Neural progenitor cell (in vitro differentiated cells): ENCODE measurements at regions not wholly inside any gene's neighbourhood (a gene's known extent, or its start where the extent isn't known, plus 50 kb on each side); places are given as distances from the start of the nearest gene placed in this dataset.

Experiments
- EZH2 ChIP-seq: fragments of 200-600 bp; sonication (generic); IDR thresholded peaks from 2 replicates; pipeline ENCODE4 v1.6.1; 2017; ENCODE audit warnings: antibody characterized with exemption, mild to moderate bottlenecking, moderate library complexity
- TF ChIP-seq, protein P1 (sequence below): fragments of 200-600 bp; sonication (generic); IDR thresholded peaks from 2 replicates; pipeline ENCODE4 v1.5.1; 2017; ENCODE audit warnings: antibody characterized with exemption, mild to moderate bottlenecking

DNA sequence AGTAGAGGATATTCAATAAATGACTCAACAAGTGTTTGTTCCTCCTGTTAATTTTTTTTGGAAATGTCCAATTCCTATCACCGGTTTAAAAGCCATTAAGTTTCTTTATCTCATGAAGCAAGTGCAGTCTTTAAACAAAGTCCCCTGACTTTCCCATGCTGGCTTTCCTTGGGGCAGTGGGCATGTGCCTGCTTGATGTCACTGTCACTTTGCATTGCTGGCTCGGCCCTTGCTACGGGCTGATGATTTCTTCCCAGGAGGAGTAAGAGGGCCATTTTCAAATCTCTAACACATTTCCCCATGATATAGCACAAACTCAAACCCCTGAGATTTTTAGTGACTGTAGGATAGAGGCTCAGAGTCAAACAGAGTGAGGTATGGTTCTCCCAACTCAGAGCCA is 275.8 kb upstream of the TENM3 start:
- TF ChIP-seq, protein P1, sequence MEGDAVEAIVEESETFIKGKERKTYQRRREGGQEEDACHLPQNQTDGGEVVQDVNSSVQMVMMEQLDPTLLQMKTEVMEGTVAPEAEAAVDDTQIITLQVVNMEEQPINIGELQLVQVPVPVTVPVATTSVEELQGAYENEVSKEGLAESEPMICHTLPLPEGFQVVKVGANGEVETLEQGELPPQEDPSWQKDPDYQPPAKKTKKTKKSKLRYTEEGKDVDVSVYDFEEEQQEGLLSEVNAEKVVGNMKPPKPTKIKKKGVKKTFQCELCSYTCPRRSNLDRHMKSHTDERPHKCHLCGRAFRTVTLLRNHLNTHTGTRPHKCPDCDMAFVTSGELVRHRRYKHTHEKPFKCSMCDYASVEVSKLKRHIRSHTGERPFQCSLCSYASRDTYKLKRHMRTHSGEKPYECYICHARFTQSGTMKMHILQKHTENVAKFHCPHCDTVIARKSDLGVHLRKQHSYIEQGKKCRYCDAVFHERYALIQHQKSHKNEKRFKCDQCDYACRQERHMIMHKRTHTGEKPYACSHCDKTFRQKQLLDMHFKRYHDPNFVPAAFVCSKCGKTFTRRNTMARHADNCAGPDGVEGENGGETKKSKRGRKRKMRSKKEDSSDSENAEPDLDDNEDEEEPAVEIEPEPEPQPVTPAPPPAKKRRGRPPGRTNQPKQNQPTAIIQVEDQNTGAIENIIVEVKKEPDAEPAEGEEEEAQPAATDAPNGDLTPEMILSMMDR: no peak
- no peak for TF ChIP-seq EZH2
